Neural crest cell (in vitro differentiated cells): ENCODE measurements at regions not wholly inside any gene's neighbourhood (a gene's known extent, or its start where the extent isn't known, plus 50 kb on each side); places are given as distances from the start of the nearest gene placed in this dataset.
"Not testable (repeated sequence)": the region's sequence is repeated elsewhere in the genome, so short reads cannot be mapped to it uniquely, and the experiment has no call there.

Experiments used
- DNase-seq: peaks from one replicate; pipeline ENCODE4 v3.0.0; 2021; ENCODE audit warnings: low read depth, mixed read lengths, low spot score
- H3K27ac Mint-ChIP-seq: one replicate; pipeline ENCODE4 v1.8.0; 2021; ENCODE audit warnings: mild to moderate bottlenecking, mixed read lengths; ENCODE audit not compliant: unreplicated experiment
- H3K27me3 Mint-ChIP-seq: 2 replicates; pipeline ENCODE4 v1.8.0; 2021; ENCODE audit warnings: low read depth, mild to moderate bottlenecking, mixed read lengths
- H3K36me3 Mint-ChIP-seq: 2 replicates; pipeline ENCODE4 v1.8.0; 2021; ENCODE audit warnings: low read depth, mild to moderate bottlenecking, mixed read lengths
- H3K4me1 Mint-ChIP-seq: 2 replicates; pipeline ENCODE4 v1.8.0; 2021; ENCODE audit warnings: mixed read lengths
- H3K4me3 Mint-ChIP-seq: one replicate; pipeline ENCODE4 v1.8.0; 2021; ENCODE audit warnings: mild to moderate bottlenecking, mixed read lengths
- H3K9me3 Mint-ChIP-seq: 2 replicates; pipeline ENCODE4 v1.8.0; 2021; ENCODE audit warnings: mixed read lengths
- TF ChIP-seq, protein P1 (sequence below): fragments of 200-600 bp; sonication (generic); conservative IDR thresholded peaks from 2 replicates; pipeline ENCODE4 v1.5.0; 2021; ENCODE audit warnings: antibody characterized with exemption, mild to moderate bottlenecking

DNA sequence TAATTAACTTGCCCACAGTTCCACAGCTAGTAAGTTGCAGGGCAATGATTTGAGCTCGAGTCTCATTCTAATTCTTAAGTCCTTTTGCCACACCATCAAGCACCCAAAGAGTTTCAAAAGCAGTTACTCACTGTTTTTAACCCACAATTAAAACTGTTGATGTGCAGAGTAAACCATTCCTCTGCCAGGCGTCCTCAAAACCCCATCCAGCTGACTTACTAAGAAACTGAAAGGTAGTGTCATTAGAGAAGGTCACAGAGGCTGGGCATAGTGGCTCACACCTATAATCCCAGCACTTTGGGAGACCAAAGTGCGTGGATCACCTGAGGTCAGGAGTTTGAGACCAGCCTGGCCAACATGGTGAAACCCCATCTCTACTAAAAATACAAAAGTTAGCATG lies 121.7 kb downstream of the CHIC2 start:
- H3K4me1 Mint-ChIP-seq = no peaks in the 10 kb centered on the region

DNA sequence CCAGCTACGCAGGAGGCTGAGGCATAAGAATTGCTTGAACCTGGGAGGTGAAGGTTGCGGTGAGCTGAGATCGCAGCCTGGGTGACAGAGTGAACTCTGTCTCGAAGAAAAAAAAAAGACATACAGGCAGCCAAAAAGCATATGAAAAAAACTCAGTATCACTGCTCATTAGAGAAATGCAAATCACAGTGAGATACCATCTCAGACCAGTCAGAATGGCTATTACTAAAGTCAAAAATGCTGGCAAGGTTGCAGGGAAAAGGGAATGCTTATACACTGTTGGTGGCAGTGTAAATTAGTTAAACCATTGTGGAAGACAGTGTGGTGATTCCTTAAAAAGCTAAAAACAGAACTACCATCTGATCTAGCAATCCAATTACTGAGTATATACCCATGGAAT lies 123.1 kb downstream of the CHIC2 start:
- no peak overlapping the region for H3K27ac Mint-ChIP-seq

More for the DNA sequence above, 121.7 kb downstream of the CHIC2 start:
- Mint-ChIP-seq H3K4me3 (no peak overlapping the region), H3K9me3 (peaks cover 9% of the 10 kb centered on the region), H3K27ac (no peak overlapping the region), H3K27me3 (no peaks in the 10 kb centered on the region), H3K36me3 (peaks cover 10% of the 10 kb centered on the region)
- no peak for DNase-seq
- TF ChIP-seq, protein P1, sequence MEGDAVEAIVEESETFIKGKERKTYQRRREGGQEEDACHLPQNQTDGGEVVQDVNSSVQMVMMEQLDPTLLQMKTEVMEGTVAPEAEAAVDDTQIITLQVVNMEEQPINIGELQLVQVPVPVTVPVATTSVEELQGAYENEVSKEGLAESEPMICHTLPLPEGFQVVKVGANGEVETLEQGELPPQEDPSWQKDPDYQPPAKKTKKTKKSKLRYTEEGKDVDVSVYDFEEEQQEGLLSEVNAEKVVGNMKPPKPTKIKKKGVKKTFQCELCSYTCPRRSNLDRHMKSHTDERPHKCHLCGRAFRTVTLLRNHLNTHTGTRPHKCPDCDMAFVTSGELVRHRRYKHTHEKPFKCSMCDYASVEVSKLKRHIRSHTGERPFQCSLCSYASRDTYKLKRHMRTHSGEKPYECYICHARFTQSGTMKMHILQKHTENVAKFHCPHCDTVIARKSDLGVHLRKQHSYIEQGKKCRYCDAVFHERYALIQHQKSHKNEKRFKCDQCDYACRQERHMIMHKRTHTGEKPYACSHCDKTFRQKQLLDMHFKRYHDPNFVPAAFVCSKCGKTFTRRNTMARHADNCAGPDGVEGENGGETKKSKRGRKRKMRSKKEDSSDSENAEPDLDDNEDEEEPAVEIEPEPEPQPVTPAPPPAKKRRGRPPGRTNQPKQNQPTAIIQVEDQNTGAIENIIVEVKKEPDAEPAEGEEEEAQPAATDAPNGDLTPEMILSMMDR = no peak

DNA sequence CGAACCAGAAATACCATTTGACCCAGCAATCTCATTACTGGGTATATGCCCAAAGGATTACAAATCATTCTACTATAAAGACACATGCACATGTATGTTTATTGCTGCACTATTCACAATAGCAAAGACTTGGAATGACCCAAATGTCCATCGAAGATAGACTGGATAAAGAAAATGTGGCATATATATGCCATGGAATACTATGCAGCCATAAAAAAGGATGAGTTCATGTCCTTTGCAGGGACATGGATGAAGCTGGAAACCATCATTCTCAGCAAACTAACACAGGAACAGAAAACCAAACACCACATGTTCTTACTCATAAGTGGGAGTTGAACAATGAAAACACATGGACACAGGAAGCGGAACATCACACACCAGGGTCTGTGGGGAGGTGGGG lies 124.5 kb downstream of the CHIC2 start:
- not testable (repeated sequence) for H3K36me3 Mint-ChIP-seq, H3K4me1 Mint-ChIP-seq, H3K4me3 Mint-ChIP-seq, DNase-seq, H3K27ac Mint-ChIP-seq, H3K27me3 Mint-ChIP-seq, H3K9me3 Mint-ChIP-seq

More for the DNA sequence above, 123.1 kb downstream of the CHIC2 start:
- Mint-ChIP-seq H3K4me3 (no peak overlapping the region), H3K9me3 (peaks cover 9% of the 10 kb centered on the region), H3K36me3 (peaks cover 10% of the 10 kb centered on the region), H3K4me1 (no peaks in the 10 kb centered on the region), H3K27me3 (no peaks in the 10 kb centered on the region)
- TF ChIP-seq, protein P1 = no peak
- DNase-seq = no peak

DNA sequence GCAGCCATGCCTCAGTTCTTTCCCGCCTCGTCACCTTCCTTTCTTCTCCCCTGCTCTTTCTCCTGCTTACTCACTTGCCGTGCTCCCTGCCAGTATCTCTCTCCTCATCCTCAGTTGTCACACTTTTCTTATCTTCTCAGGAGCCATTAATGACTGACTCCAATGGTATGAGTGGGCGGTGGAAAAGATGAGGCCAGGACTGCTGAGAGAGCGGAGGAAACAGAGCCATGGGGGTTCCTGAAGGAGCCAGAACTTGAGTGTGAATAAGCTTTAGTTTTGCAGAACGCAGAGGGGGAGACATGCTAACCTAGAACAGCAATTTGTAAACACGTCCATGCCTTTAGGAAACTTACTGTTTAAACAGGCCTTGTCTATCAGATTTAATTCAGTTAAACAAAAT lies 126.5 kb downstream of the CHIC2 start:
- no peak for DNase-seq
- TF ChIP-seq, protein P1 = no peak
- no peaks in the 10 kb centered on the region for H3K4me1 Mint-ChIP-seq
- H3K27ac Mint-ChIP-seq = no peak overlapping the region
- H3K9me3 Mint-ChIP-seq = peaks cover 9% of the 10 kb centered on the region
- peaks cover 10% of the 10 kb centered on the region for H3K36me3 Mint-ChIP-seq
- H3K4me3 Mint-ChIP-seq = no peak overlapping the region
- peaks cover under 1% of the 10 kb centered on the region for H3K27me3 Mint-ChIP-seq

DNA sequence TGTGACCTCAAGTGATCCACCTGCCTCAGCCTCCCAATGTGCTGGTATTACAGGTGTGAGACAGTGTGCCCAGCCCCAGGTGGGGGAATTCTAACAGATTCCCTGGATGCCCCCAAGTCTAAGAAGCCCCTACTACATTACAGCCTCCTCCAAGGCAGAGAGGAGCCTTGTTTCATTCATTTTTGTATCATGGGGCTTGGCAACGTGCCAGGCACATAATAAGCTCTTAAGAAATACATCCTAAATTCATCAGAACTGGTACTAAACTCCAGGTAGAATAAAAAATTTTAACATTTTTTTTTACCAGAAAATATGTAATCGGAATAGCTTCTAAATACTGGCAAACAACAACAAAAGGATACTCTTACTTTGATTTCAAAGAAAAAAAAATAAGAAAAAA lies 127.1 kb downstream of the CHIC2 start:
- DNase-seq = no peak
- Mint-ChIP-seq H3K27me3 (peaks cover 4% of the 10 kb centered on the region), H3K9me3 (peaks cover 9% of the 10 kb centered on the region), H3K4me3 (no peak overlapping the region), H3K36me3 (peaks cover 10% of the 10 kb centered on the region), H3K27ac (no peak overlapping the region), H3K4me1 (no peaks in the 10 kb centered on the region)
- TF ChIP-seq, protein P1 = no peak

DNA sequence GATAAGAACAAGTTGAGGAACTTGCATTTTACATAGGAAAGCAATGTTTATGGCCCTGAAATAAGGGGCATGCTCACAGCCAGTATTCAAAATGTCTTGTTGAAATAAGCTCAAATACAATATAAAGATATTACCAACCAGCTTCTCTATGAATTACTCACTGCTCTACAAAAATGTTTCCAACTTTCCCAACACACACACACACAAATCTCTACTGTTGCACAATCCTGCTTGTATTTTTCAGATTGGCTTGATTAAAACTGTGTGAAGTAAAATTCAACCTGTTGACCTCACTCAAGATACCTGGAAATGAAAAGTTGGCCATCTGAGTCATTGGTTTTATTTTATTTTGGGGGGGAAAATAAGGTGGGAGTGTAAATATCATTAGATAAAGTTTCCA lies 128.6 kb downstream of the CHIC2 start:
- Mint-ChIP-seq H3K4me1 (no peaks in the 10 kb centered on the region), H3K27me3 (peaks cover 15% of the 10 kb centered on the region), H3K36me3 (peaks cover 10% of the 10 kb centered on the region), H3K9me3 (peaks cover 4% of the 10 kb centered on the region), H3K4me3 (no peak overlapping the region), H3K27ac (no peak overlapping the region)
- TF ChIP-seq, protein P1 = no peak
- DNase-seq = no peak
